Activated T-cell treated with anti-CD3 and anti-CD28 coated beads, Interleukin-2, amount 50 U/mL, for 24 hours (primary cell): ENCODE measurements at regions not wholly inside any gene's neighbourhood (a gene's known extent, or its start where the extent isn't known, plus 50 kb on each side); places are given as distances from the start of the nearest gene placed in this dataset.

Source experiments
- DNase-seq: peaks from one replicate; pipeline ENCODE4 v3.0.0-alpha.2; 2020
- H3K27ac Mint-ChIP-seq: 2 replicates; pipeline ENCODE4 v1.8.0; 2020; ENCODE audit warnings: mild to moderate bottlenecking, mixed read lengths
- H3K27me3 Mint-ChIP-seq: 2 replicates; pipeline ENCODE4 v1.8.0; 2020; ENCODE audit warnings: mixed read lengths
- H3K36me3 Mint-ChIP-seq: 2 replicates; pipeline ENCODE4 v1.8.0; 2020; ENCODE audit warnings: low read depth, mixed read lengths
- H3K4me1 Mint-ChIP-seq: 2 replicates; pipeline ENCODE4 v1.8.0; 2020; ENCODE audit warnings: low read depth, mixed read lengths
- H3K4me3 Mint-ChIP-seq: 2 replicates; pipeline ENCODE4 v1.8.0; 2020; ENCODE audit warnings: mild to moderate bottlenecking, moderate library complexity, mixed read lengths
- H3K9me3 Mint-ChIP-seq: 2 replicates; pipeline ENCODE4 v1.8.0; 2020; ENCODE audit warnings: mixed read lengths

DNA sequence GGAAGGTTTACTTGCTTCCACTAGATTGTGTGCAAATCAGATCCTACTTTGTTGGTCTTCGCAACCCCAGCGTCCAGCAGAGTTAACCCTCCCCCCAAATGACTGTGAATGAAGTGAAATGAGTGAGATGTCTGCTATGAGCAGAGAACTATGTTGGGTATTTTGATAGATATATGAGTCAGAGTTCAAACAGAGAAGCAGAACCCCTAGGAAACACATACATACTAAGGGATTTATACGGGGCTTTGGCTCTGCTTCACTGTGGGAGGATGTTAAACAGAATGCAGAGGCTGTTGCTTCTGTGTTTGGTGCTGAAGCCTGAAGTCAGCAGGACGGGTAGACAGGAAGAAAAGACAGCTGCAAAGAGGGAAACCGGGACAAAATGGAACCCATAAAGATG, 197.0 kb downstream of the MZT1 start:
- H3K4me3 Mint-ChIP-seq, result no peak overlapping the region
- no peaks in the 10 kb centered on the region for H3K27me3 Mint-ChIP-seq
- no peaks in the 10 kb centered on the region for H3K36me3 Mint-ChIP-seq
- H3K27ac Mint-ChIP-seq, result no peak overlapping the region
- H3K9me3 Mint-ChIP-seq, result no peaks in the 10 kb centered on the region
- DNase-seq, result no peak
- no peaks in the 10 kb centered on the region for H3K4me1 Mint-ChIP-seq

DNA sequence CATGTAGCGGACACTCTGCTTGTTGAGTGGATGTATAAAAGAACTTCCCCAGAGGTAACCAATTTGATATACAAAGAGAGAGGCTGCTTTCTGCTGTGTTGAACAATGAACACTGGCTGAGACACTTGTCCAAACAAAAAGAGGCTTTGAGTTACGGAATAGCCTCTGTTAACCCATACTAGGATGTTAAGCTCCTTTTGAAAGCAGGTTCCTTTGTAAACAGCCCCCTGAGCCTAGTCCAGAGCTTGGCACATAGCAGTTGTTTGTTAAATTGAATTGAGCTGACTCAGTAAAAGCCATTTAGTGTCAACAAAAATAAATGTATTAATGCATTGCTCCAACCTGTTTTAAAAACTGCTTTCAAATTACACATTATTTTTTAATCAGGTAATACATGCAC, 200.1 kb downstream of the MZT1 start:
- Mint-ChIP-seq H3K4me3 (no peak overlapping the region), H3K27me3 (no peaks in the 10 kb centered on the region), H3K9me3 (no peaks in the 10 kb centered on the region), H3K36me3 (no peaks in the 10 kb centered on the region), H3K4me1 (no peaks in the 10 kb centered on the region), H3K27ac (no peak overlapping the region)
- no peak for DNase-seq

- no peak for DNase-seq
- Mint-ChIP-seq H3K27ac (no peak overlapping the region), H3K27me3 (no peaks in the 10 kb centered on the region), H3K9me3 (no peaks in the 10 kb centered on the region), H3K36me3 (no peaks in the 10 kb centered on the region), H3K4me3 (no peak overlapping the region), H3K4me1 (no peaks in the 10 kb centered on the region)
These were observed 203.8 kb downstream of the MZT1 start for GRCh38 chr13:72523593-72523992.

DNA sequence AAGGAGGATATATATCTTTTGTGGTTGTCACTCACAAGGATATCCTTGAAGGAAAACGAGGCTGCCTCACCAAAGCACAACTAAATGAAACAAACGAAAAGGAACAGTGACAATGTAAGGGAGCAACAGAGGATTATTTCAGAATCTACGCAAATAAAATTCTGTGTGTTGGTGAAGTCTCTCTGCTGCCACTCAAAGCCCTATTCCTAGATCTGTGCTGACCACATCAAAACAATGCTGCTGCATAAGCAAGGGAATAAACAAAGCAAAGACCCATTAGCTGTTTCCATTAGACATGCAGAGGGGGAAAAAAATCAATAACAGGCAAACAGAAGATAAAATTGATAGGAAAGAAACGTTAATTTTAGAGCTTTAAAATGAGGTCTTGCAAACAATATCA, 204.4 kb downstream of the MZT1 start:
- H3K36me3 Mint-ChIP-seq, result no peaks in the 10 kb centered on the region
- H3K4me3 Mint-ChIP-seq, result no peak overlapping the region
- DNase-seq, result no peak
- no peak overlapping the region for H3K27ac Mint-ChIP-seq
- no peaks in the 10 kb centered on the region for H3K9me3 Mint-ChIP-seq
- no peaks in the 10 kb centered on the region for H3K27me3 Mint-ChIP-seq
- H3K4me1 Mint-ChIP-seq, result no peaks in the 10 kb centered on the region

- no peak for DNase-seq
- Mint-ChIP-seq H3K4me1 (no peaks in the 10 kb centered on the region), H3K9me3 (no peaks in the 10 kb centered on the region), H3K36me3 (no peaks in the 10 kb centered on the region), H3K27ac (no peak overlapping the region), H3K4me3 (no peak overlapping the region), H3K27me3 (no peaks in the 10 kb centered on the region)
These were observed 205.3 kb downstream of the MZT1 start for GRCh38 chr13:72521940-72522661.

GRCh38 chr13:72514146-72514545, 213.3 kb downstream of the MZT1 start:
- Mint-ChIP-seq H3K9me3 (no peaks in the 10 kb centered on the region), H3K36me3 (no peaks in the 10 kb centered on the region), H3K27me3 (no peaks in the 10 kb centered on the region), H3K4me3 (no peak overlapping the region), H3K27ac (no peak overlapping the region), H3K4me1 (no peaks in the 10 kb centered on the region)
- DNase-seq, result no peak

DNA sequence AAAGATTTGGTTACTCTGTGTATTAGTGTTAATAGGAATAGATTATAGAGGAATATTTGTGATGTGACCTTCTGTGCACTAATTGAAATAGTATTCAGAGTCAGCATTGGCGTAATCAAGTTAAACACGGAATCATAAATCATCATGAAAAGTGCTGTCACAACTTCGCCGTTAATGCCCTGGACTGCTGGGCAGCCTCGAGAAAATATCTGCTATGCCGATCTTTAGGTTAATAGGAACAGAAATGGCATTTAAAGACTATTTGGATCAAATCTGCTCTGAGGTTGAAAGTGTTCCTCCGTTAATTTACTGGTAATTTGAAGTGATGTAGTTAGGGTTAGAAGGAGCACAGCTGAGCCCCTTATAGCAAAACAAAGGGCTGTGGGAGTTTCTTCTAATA, 219.0 kb downstream of the MZT1 start:
- Mint-ChIP-seq H3K4me1 (no peaks in the 10 kb centered on the region), H3K27me3 (no peaks in the 10 kb centered on the region), H3K4me3 (no peak overlapping the region), H3K36me3 (no peaks in the 10 kb centered on the region), H3K9me3 (no peaks in the 10 kb centered on the region), H3K27ac (no peak overlapping the region)
- no peak for DNase-seq

DNA sequence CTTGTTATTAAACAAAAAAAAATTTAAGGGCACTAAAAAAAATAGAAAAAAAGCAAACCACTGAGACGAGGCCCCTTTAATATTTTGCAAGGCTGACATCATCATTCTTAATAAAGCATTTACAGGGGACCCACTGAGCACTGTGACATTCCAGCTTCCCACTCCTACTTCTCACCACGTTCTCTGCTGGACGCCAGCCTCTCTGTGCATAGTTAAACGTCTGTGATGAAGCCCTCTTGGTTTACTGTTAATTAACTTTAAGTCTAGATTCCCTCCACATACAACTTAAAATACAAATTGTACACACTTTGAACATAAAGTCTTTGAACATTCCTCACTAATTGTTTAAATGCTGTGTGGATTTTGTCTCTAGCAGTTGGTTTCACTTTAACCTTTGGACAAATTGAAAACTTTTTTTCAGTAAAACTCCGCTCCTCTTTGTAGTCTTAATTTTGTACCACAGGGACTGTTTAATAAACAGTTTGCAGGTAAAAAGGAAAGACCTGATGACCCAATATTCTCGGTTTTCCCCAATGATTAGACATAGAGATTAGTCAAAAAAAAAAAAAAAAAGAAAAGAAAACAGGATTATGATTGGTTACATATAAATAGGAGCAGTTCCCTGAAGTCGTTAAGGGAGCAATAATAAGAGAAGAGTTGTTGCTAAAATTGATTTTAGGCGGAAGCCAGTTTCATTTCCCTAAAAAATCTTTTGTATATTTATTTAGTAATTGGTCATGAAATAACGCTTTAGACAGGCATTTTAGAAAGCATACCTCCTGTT, 219.8 kb downstream of the MZT1 start:
- H3K4me1 Mint-ChIP-seq, result no peaks in the 10 kb centered on the region
- no peaks in the 10 kb centered on the region for H3K27me3 Mint-ChIP-seq
- no peak overlapping the region for H3K4me3 Mint-ChIP-seq
- H3K27ac Mint-ChIP-seq, result no peak overlapping the region
- no peak for DNase-seq
- H3K9me3 Mint-ChIP-seq, result no peaks in the 10 kb centered on the region
- no peaks in the 10 kb centered on the region for H3K36me3 Mint-ChIP-seq

DNA sequence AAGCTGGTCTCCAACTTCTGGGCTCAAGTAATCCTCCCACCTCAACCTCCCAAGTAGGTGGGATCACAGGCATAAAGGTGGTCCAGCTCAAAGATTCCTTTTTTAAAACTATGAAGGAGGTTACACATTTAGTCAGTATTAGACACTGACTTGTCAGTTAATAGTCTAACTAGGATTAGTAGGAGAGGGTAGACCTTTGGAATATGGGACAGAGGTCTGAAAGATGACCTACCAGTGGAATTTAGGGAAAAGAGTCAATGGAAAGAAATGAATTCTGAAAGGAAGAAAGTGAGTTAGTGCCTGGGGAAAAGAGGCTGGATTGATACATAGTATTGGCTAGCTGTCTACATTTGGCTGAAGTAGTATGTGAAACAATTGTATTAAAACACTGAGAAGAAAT, 220.7 kb downstream of the MZT1 start:
- Mint-ChIP-seq H3K36me3 (no peaks in the 10 kb centered on the region), H3K27me3 (no peaks in the 10 kb centered on the region), H3K4me1 (no peaks in the 10 kb centered on the region), H3K9me3 (no peaks in the 10 kb centered on the region), H3K4me3 (no peak overlapping the region), H3K27ac (no peak overlapping the region)
- DNase-seq, result no peak

GRCh38 chr13:72505376-72505775, 222.1 kb downstream of the MZT1 start:
- Mint-ChIP-seq H3K27me3 (no peaks in the 10 kb centered on the region), H3K36me3 (no peaks in the 10 kb centered on the region), H3K27ac (no peak overlapping the region), H3K4me3 (no peak overlapping the region), H3K9me3 (no peaks in the 10 kb centered on the region), H3K4me1 (no peaks in the 10 kb centered on the region)
- no peak for DNase-seq

GRCh38 chr13:72504131-72504841, 223.1 kb downstream of the MZT1 start:
- H3K27ac Mint-ChIP-seq, result no peak overlapping the region
- H3K9me3 Mint-ChIP-seq, result no peaks in the 10 kb centered on the region
- no peak for DNase-seq
- H3K36me3 Mint-ChIP-seq, result no peaks in the 10 kb centered on the region
- H3K4me3 Mint-ChIP-seq, result no peak overlapping the region
- H3K4me1 Mint-ChIP-seq, result no peaks in the 10 kb centered on the region
- no peaks in the 10 kb centered on the region for H3K27me3 Mint-ChIP-seq

GRCh38 chr13:72500851-72501250, 226.6 kb downstream of the MZT1 start:
- no peak for DNase-seq
- Mint-ChIP-seq H3K4me3 (no peak overlapping the region), H3K27ac (no peak overlapping the region), H3K9me3 (no peaks in the 10 kb centered on the region), H3K4me1 (no peaks in the 10 kb centered on the region), H3K27me3 (no peaks in the 10 kb centered on the region), H3K36me3 (no peaks in the 10 kb centered on the region)

GRCh38 chr13:72495681-72496080, 231.7 kb downstream of the MZT1 start:
- Mint-ChIP-seq H3K36me3 (no peaks in the 10 kb centered on the region), H3K27ac (no peak overlapping the region), H3K27me3 (no peaks in the 10 kb centered on the region), H3K4me1 (no peaks in the 10 kb centered on the region), H3K4me3 (no peak overlapping the region), H3K9me3 (no peaks in the 10 kb centered on the region)
- DNase-seq, result no peak

- Mint-ChIP-seq H3K36me3 (no peaks in the 10 kb centered on the region), H3K27ac (no peak overlapping the region), H3K4me3 (no peak overlapping the region), H3K27me3 (no peaks in the 10 kb centered on the region), H3K4me1 (no peaks in the 10 kb centered on the region), H3K9me3 (no peaks in the 10 kb centered on the region)
- DNase-seq, result no peak
These were observed 237.7 kb downstream of the MZT1 start for GRCh38 chr13:72489751-72490150.

DNA sequence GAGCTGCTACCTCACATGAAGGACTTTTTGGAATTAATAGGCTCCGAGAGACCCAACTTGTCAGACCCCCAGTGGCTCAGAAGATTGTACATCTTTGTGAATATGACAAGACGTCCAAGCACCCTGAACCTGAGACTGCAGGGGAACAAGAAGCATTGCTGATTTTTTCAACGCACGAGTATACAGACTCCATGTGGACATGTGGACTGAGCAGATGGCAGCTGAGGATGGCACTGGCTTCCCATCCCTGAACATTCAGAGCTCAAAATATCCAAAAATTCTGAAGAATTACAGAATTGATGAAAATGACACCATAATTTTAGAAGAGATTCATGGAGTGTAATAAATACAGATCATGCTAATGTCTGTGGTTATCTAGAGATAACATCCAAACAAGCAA, 254.1 kb downstream of the MZT1 start:
- no peak for DNase-seq
- Mint-ChIP-seq H3K9me3 (no peaks in the 10 kb centered on the region), H3K27ac (no peak overlapping the region), H3K4me1 (no peaks in the 10 kb centered on the region), H3K27me3 (no peaks in the 10 kb centered on the region), H3K36me3 (no peaks in the 10 kb centered on the region), H3K4me3 (no peak overlapping the region)
